Ovary (tissue), 7 donors: ENCODE measurements at regions not wholly inside any gene's neighbourhood (a gene's known extent, or its start where the extent isn't known, plus 50 kb on each side); places are given as distances from the start of the nearest gene placed in this dataset.

ENCODE experiments used
- DNase-seq, 5 donors: peaks; one replicate each; pipeline ENCODE4 v3.0.0-alpha.2; 2019 to 2020
- H3K27ac ChIP-seq, 2 donors: fragments of 200-600 bp; one replicate each; pipeline versions ENCODE4 v1.5.1 to v1.8.0; 2019 to 2022
- H3K27me3 ChIP-seq: fragments of 200-600 bp; one replicate; pipeline ENCODE4 v1.8.0; 2022
- H3K36me3 ChIP-seq: fragments of 200-600 bp; sonication (generic); one replicate; pipeline ENCODE4 v1.5.1; 2019
- H3K4me1 ChIP-seq: one replicate; pipeline ENCODE4 v1.8.1; 2013; ENCODE audit warnings: mild to moderate bottlenecking, moderate library complexity; ENCODE audit not compliant: insufficient read depth
- H3K4me3 ChIP-seq: fragments of 200-600 bp; sonication (generic); one replicate; pipeline ENCODE4 v1.5.1; 2017
- H3K9me3 ChIP-seq, 2 donors: fragments of 200-600 bp in 1 of 2; sonication (generic) in 1 of 2; one replicate each; pipeline versions ENCODE4 v1.5.1 to v1.8.1; 2013 to 2019; ENCODE audit warnings: mild to moderate bottlenecking in 1 of 2, moderate library complexity in 1 of 2
- EP300 ChIP-seq: sonication (generic); formaldehyde crosslinking; IDR thresholded peaks from one replicate; pipeline ENCODE4 v1.6.1; 2017; ENCODE audit warnings: antibody characterized with exemption
- POLR2A ChIP-seq: fragments of 450-650 bp; IDR thresholded peaks from one replicate; pipeline ENCODE4 v1.6.1; 2017; ENCODE audit warnings: antibody characterized with exemption, mild to moderate bottlenecking, moderate library complexity
- WGBS, 3 donors: extraction: QIAGEN DNeasy Blood & Tissue Kit in 1 of 3; methylation state at CpG; one replicate each; pipeline versions ENCODE4 v1.1.5 to v1.1.7; 2013 to 2017; 5-methylcytosine and 5-hydroxymethylcytosine counted together
- intact Hi-C, 4 donors: fragments of 100-400 bp; cut with DNase I; formaldehyde crosslinking; loops; one replicate each; pipeline versions ENCODE4 v1.11.0 to v1.15.1; 2022 to 2023
- TF ChIP-seq, protein P1 (sequence below), 3 donors: fragments of 450-650 bp in 2 of 3; fragments of 200-600 bp in 1 of 3; IDR thresholded peaks; one replicate each; pipeline versions ENCODE4 v1.5.1 to v1.8.0; 2016 to 2022; ENCODE audit warnings: antibody characterized with exemption in 3 of 3, mild to moderate bottlenecking in 1 of 3
- donor health status: DM: no; HTN: no; CAD: no; lungs with moderate emphysema.
- donor health status: DM: no; HTN: no; CAD: no.
- donor health status: Bipolar disorder and iron deficiency.
- donor health status: DM: no; HTN: no; CAD: no.
- donor health status: DM: yes; HTN: yes; CAD: no.

DNA sequence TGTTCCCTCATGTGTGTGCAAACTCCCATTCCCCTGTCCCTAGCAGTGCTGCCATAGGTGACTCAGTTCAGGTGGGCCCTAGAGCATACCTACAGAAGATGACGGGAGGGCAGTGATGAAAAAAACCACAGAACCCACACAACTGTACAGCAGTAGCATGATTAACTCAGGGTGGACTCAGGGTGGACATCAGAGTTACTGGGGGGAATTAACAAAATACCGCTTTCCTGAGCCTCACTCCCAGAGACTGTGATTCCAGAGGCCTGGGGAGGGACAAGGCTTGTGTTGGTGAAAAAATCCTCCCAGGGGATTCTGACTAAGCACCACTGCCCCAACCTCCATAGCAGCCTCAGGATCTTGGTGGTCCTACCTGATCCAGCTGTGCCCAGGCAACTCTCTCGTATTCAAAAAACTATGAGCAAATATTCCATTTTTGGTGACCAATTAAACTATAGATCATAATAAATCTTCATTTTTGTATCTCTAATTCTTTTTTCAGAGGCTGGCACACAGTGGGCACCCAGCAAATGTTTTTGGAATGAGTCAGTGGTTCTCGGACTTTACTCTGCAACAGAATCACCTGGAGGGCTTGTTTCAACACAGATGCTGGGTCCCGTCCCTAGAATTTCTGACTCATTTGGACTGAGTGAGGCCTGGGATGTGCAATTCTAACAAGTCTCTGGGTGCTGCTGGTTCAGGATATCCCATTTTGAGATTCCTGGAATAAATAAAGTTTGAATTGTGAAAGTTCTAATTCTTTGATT is 84.1 kb upstream of the NABP1 start:
- Histone ChIP-seq H3K9me3 (no peaks in the 10 kb centered on the region), H3K36me3 (no peaks in the 10 kb centered on the region), H3K4me3 (no peak overlapping the region), H3K27ac (no peak overlapping the region), H3K27me3 (no peaks in the 10 kb centered on the region), H3K4me1 (no peaks in the 10 kb centered on the region)
- no peak for DNase-seq
- TF ChIP-seq, protein P1, sequence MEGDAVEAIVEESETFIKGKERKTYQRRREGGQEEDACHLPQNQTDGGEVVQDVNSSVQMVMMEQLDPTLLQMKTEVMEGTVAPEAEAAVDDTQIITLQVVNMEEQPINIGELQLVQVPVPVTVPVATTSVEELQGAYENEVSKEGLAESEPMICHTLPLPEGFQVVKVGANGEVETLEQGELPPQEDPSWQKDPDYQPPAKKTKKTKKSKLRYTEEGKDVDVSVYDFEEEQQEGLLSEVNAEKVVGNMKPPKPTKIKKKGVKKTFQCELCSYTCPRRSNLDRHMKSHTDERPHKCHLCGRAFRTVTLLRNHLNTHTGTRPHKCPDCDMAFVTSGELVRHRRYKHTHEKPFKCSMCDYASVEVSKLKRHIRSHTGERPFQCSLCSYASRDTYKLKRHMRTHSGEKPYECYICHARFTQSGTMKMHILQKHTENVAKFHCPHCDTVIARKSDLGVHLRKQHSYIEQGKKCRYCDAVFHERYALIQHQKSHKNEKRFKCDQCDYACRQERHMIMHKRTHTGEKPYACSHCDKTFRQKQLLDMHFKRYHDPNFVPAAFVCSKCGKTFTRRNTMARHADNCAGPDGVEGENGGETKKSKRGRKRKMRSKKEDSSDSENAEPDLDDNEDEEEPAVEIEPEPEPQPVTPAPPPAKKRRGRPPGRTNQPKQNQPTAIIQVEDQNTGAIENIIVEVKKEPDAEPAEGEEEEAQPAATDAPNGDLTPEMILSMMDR (IDR thresholded peaks at IDR 0.05): no peak
- TF ChIP-seq EP300 (no peak), POLR2A (no peak)
- intact Hi-C loops: no loop called here
- 66 to 80% (median 70%) methylated on average over 5 of the region's 5 CpGs for WGBS, 3 donors

- 55 to 75% (median 63%) methylated on average over 9 of the region's 9 CpGs for WGBS, 3 donors
- H3K9me3 ChIP-seq: no peaks in the 10 kb centered on the region
- no peak overlapping the region for H3K27ac ChIP-seq
- intact Hi-C loops: no loop called here
- TF ChIP-seq POLR2A (no peak), EP300 (no peak)
- TF ChIP-seq, protein P1 (IDR thresholded peaks at IDR 0.05): no peak
- no peaks in the 10 kb centered on the region for H3K4me1 ChIP-seq
- no peak overlapping the region for H3K4me3 ChIP-seq
- no peak for DNase-seq
- H3K36me3 ChIP-seq: no peaks in the 10 kb centered on the region
- H3K27me3 ChIP-seq: no peaks in the 10 kb centered on the region
These were observed 80.7 kb upstream of the NABP1 start for GRCh38 chr2:191597186-191597751.

DNA sequence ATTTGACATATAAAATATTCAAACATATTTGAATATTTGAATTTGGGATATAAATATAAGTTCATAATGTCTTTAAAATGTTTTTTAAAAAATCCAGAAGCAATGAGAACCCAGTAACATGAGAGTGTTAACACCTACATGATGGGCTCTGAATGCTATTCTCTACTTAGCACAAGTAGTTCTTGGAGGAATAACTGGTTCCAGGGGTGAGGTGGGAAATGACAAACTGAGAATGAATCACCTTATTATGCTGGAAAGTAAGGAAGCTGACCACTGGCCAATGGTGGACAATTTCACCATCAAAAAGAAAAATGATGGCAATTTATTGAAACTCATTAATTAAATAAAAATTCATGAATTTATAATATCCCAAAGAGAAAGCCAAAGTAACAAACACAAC is 79.6 kb upstream of the NABP1 start:
- Histone ChIP-seq H3K27ac (no peak overlapping the region), H3K4me3 (no peak overlapping the region), H3K9me3 (no peaks in the 10 kb centered on the region), H3K4me1 (no peaks in the 10 kb centered on the region), H3K36me3 (no peaks in the 10 kb centered on the region), H3K27me3 (no peaks in the 10 kb centered on the region)
- TF ChIP-seq, protein P1 (IDR thresholded peaks at IDR 0.05): no peak
- TF ChIP-seq EP300 (no peak), POLR2A (no peak)
- intact Hi-C loops: no loop called here
- DNase-seq: no peak

DNA sequence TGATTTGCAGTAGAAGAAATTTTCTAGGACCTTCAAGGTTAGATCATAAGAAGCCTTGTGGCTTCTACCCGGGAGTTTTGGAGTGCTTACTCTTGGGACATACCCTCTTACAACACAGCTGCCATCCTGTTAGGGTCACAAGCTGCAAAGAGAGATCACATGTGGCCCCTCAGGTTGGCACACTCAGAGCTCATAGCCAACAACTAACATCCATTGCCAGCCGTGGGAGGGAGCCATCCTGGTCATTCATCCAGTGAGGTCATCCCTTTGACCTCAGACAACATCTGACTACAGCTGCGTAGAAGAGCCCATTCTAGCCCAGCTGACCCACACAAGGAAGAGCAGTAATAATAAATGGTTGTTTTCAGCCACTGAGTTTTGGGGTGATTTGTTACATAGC is 76.9 kb upstream of the NABP1 start:
- DNase-seq: no peak
- Histone ChIP-seq H3K27ac (no peak overlapping the region), H3K36me3 (no peaks in the 10 kb centered on the region), H3K4me1 (no peaks in the 10 kb centered on the region), H3K4me3 (no peak overlapping the region), H3K9me3 (no peaks in the 10 kb centered on the region), H3K27me3 (no peaks in the 10 kb centered on the region)
- WGBS, 3 donors: 65 to 73% (median 68%) methylated on average over 3 of the region's 3 CpGs
- intact Hi-C loops: no loop called here
- no peak for TF ChIP-seq POLR2A
- no peak for TF ChIP-seq EP300
- TF ChIP-seq, protein P1 (IDR thresholded peaks at IDR 0.05): no peak
